RWPE2 (cell line): ENCODE measurements at regions not wholly inside any gene's neighbourhood (a gene's known extent, or its start where the extent isn't known, plus 50 kb on each side); places are given as distances from the start of the nearest gene placed in this dataset.

ENCODE experiments used
- ATAC-seq: fragments of 200-7000 bp; cut with Tn5 transposase; 3 replicates; pipeline ENCODE4 v1.9.1; 2021; ENCODE audit warnings: low read depth
- DNase-seq: peaks from one replicate; pipeline ENCODE4 v3.0.0-alpha.2; 2020; ENCODE audit warnings: low spot score
- H3K27ac ChIP-seq: fragments of 450-650 bp; 2 replicates; pipeline ENCODE4 v1.5.1; 2017; ENCODE audit warnings: mild to moderate bottlenecking; ENCODE audit not compliant: poor library complexity, severe bottlenecking
- H3K27me3 ChIP-seq: fragments of 250-450 bp; sonication (Bioruptor Pico); 2 replicates; pipeline ENCODE4 v1.5.1; 2021; ENCODE audit warnings: mild to moderate bottlenecking, moderate library complexity; ENCODE audit not compliant: insufficient read depth, poor library complexity, severe bottlenecking
- H3K36me3 ChIP-seq: fragments of 250-450 bp; sonication (Bioruptor Pico); 2 replicates; pipeline ENCODE4 v1.5.1; 2020; ENCODE audit warnings: low read depth, mild to moderate bottlenecking, moderate library complexity
- H3K4me1 ChIP-seq: fragments of 250-450 bp; sonication (Bioruptor Pico); 2 replicates; pipeline ENCODE4 v1.5.1; 2021; ENCODE audit warnings: mild to moderate bottlenecking, moderate library complexity; ENCODE audit not compliant: insufficient read depth, poor library complexity, severe bottlenecking
- H3K4me3 ChIP-seq: fragments of 250-450 bp; sonication (Bioruptor Pico); 2 replicates; pipeline ENCODE4 v1.5.1; 2021; ENCODE audit warnings: mild to moderate bottlenecking, moderate library complexity; ENCODE audit not compliant: severe bottlenecking
- H3K9me3 ChIP-seq: fragments of 250-450 bp; sonication (Bioruptor Pico); 2 replicates; pipeline ENCODE4 v1.5.1; 2021; ENCODE audit warnings: mild to moderate bottlenecking, moderate library complexity; ENCODE audit not compliant: severe bottlenecking
- TF ChIP-seq, protein P1 (sequence below): fragments of 450-650 bp; IDR thresholded peaks from one replicate; pipeline ENCODE4 v1.5.1; 2017; ENCODE audit warnings: mild to moderate bottlenecking, moderate library complexity; ENCODE audit not compliant: poor library complexity, severe bottlenecking

DNA sequence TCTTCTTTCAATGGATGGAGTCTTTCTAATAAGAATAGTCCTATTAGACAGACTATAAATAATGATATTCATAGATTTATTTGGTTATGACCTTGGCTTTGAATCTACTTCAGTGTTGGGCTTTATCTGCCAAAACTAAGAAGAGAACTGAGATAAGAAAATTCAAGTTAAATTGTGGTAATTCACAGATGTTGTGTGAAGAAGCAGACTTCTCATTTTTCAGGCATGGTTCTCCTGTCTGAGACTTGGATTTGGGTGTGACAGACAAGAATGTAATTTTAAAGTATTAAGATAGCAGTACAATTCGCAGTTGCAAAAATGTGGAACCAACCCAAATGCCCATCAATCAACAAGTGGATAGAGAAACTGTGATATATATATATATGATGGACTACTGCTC lies 124.7 kb downstream of the QPCT start:
- no peaks in the 10 kb centered on the region for H3K9me3 ChIP-seq
- TF ChIP-seq, protein P1, sequence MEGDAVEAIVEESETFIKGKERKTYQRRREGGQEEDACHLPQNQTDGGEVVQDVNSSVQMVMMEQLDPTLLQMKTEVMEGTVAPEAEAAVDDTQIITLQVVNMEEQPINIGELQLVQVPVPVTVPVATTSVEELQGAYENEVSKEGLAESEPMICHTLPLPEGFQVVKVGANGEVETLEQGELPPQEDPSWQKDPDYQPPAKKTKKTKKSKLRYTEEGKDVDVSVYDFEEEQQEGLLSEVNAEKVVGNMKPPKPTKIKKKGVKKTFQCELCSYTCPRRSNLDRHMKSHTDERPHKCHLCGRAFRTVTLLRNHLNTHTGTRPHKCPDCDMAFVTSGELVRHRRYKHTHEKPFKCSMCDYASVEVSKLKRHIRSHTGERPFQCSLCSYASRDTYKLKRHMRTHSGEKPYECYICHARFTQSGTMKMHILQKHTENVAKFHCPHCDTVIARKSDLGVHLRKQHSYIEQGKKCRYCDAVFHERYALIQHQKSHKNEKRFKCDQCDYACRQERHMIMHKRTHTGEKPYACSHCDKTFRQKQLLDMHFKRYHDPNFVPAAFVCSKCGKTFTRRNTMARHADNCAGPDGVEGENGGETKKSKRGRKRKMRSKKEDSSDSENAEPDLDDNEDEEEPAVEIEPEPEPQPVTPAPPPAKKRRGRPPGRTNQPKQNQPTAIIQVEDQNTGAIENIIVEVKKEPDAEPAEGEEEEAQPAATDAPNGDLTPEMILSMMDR, result no peak
- ATAC-seq, result no peak

DNA sequence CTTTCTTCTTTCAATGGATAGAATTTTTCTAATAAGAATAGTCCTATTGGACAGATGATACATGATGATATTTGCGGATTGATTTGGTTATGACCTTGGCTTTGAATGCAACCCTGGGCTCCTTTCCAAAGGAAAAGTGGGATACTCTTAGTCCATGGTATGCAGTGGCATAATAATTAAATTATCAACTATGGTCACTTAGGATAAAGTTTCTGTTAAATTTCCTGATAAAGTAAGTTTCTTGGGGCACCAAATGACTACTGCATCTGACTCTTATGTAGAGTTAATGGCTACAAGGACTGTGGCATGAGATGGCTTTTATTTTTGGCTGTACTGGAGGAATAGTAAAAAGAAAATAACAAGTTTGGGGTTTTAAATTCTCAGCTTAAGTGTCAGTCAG lies 126.7 kb downstream of the QPCT start:
- no peak for ATAC-seq
- TF ChIP-seq, protein P1, result no peak

More for the DNA sequence above, 124.7 kb downstream of the QPCT start:
- H3K36me3 ChIP-seq, result no peaks in the 10 kb centered on the region
- DNase-seq, result no peak
- H3K4me1 ChIP-seq, result peaks cover 12% of the 10 kb centered on the region
- H3K27ac ChIP-seq, result no peak overlapping the region
- H3K4me3 ChIP-seq, result no peak overlapping the region
- H3K27me3 ChIP-seq, result no peaks in the 10 kb centered on the region

DNA sequence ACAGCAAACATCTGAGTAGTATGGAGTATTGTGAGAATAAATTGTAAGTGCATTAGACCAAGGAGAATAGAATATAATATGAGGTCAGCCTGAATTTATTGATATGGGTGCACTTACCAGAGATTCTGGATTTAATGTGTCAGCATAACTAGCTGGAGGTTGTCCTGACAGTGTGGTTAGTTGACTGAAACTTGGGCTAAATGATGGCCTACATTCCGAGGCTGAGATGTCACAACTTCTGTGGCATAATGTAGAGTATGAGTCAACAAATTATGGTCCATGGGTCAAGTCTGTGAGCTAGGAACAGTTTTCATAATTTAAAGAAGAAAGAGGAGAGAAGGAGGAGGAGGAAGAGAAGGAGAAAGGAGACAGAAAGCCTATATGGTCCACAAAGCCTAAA lies 127.6 kb downstream of the QPCT start:
- ATAC-seq (no peak), DNase-seq (no peak)
- no peak overlapping the region for H3K4me3 ChIP-seq
- peaks cover 12% of the 10 kb centered on the region for H3K4me1 ChIP-seq
- no peaks in the 10 kb centered on the region for H3K27me3 ChIP-seq
- no peak overlapping the region for H3K27ac ChIP-seq
- no peaks in the 10 kb centered on the region for H3K9me3 ChIP-seq
- TF ChIP-seq, protein P1, result no peak
- no peaks in the 10 kb centered on the region for H3K36me3 ChIP-seq

More for the DNA sequence above, 126.7 kb downstream of the QPCT start:
- no peak for DNase-seq
- peaks cover 12% of the 10 kb centered on the region for H3K4me1 ChIP-seq
- H3K36me3 ChIP-seq, result no peaks in the 10 kb centered on the region
- no peaks in the 10 kb centered on the region for H3K9me3 ChIP-seq
- H3K4me3 ChIP-seq, result no peak overlapping the region
- no peaks in the 10 kb centered on the region for H3K27me3 ChIP-seq
- no peak overlapping the region for H3K27ac ChIP-seq

DNA sequence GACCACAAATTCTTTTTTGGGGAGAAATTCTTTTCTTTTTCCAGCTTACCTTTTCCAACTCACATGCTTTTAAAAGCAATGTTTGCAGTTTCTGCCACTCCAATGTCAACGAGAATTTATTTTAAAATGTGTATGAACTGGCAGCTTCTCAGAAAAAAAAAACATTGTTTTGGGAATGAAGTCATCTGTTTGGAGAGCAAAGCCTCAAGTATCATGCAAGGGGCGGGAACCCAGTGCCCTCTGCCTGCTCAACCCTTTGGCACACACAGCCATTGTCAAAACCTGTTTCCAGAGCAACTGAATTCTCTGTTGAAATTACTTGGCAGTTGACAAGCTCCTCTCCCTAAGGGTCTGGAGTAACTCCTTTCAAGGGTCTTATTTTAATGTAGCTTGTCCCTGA lies 128.5 kb downstream of the QPCT start:
- DNase-seq, result no peak
- Histone ChIP-seq H3K4me3 (no peak overlapping the region), H3K4me1 (peaks cover 12% of the 10 kb centered on the region), H3K36me3 (no peaks in the 10 kb centered on the region), H3K27me3 (no peaks in the 10 kb centered on the region), H3K27ac (no peak overlapping the region), H3K9me3 (no peaks in the 10 kb centered on the region)
- peak; percentile 88 for ATAC-seq
- TF ChIP-seq, protein P1, result no peak

DNA sequence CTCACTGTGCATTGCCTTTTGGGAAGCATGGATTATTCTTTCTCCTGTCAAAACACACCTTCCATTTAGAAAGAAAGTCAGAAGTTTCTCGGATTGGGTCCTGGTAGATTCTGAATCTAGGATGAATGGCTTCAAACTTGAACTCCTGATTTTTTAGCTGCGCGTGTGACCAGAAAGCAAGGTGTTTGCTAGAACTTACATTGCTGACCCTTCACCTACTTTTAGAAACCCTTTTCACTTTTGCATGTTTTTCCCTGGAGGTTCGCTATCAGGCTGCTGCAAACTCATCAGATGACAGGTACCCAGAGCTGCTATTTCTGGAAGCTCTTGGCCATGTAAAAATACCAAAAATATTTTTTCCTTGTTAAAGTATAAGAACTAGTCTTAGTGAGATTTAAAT lies 132.0 kb downstream of the QPCT start:
- Histone ChIP-seq H3K4me1 (peaks cover 12% of the 10 kb centered on the region), H3K27me3 (no peaks in the 10 kb centered on the region), H3K9me3 (no peaks in the 10 kb centered on the region), H3K4me3 (no peak overlapping the region), H3K27ac (no peak overlapping the region), H3K36me3 (no peaks in the 10 kb centered on the region)
- TF ChIP-seq, protein P1, result no peak
- ATAC-seq (no peak), DNase-seq (no peak)
